Adipocyte (in vitro differentiated cells): ENCODE measurements at regions not wholly inside any gene's neighbourhood (a gene's known extent, or its start where the extent isn't known, plus 50 kb on each side); places are given as distances from the start of the nearest gene placed in this dataset.

Experiments used
- DNase-seq: peaks from one replicate; pipeline ENCODE4 v3.0.0-alpha.2; 2015; ENCODE audit warnings: low read depth
- H3K27me3 ChIP-seq: replicated peaks from 2 replicates; pipeline ENCODE4 v1.7.0; 2013; ENCODE audit warnings: mild to moderate bottlenecking, low read length, moderate library complexity; ENCODE audit not compliant: control insufficient read depth, insufficient read depth
- H3K36me3 ChIP-seq: 2 replicates; pipeline ENCODE4 v1.7.0; 2013; ENCODE audit warnings: low read length, mild to moderate bottlenecking, moderate library complexity; ENCODE audit not compliant: control insufficient read depth, insufficient read depth, severe bottlenecking
- H3K4me1 ChIP-seq: 2 replicates; pipeline ENCODE4 v1.7.0; 2013; ENCODE audit warnings: mild to moderate bottlenecking, low read length, moderate library complexity; ENCODE audit not compliant: control insufficient read depth, insufficient read depth
- H3K4me3 ChIP-seq: 2 replicates; pipeline ENCODE4 v1.7.0; 2013; ENCODE audit warnings: mild to moderate bottlenecking, low read length, moderate library complexity
- H3K9ac ChIP-seq: 2 replicates; pipeline ENCODE4 v1.7.0; 2013; ENCODE audit warnings: mild to moderate bottlenecking, low read length, moderate library complexity
- H3K9me3 ChIP-seq: 2 replicates; pipeline ENCODE4 v1.7.0; 2013; ENCODE audit warnings: mild to moderate bottlenecking, low read length, moderate library complexity; ENCODE audit not compliant: control insufficient read depth

- H3K9ac ChIP-seq, result no peak overlapping the region
- no peaks in the 10 kb centered on the region for H3K36me3 ChIP-seq
- H3K27me3 ChIP-seq, result no peaks in the 10 kb centered on the region
- no peak overlapping the region for H3K4me3 ChIP-seq
- peaks cover 13% of the 10 kb centered on the region for H3K4me1 ChIP-seq
- DNase-seq, result no peak
- no peaks in the 10 kb centered on the region for H3K9me3 ChIP-seq
These were observed 130.0 kb upstream of the BMP5 start for GRCh38 chr6:56005426-56005825.

DNA sequence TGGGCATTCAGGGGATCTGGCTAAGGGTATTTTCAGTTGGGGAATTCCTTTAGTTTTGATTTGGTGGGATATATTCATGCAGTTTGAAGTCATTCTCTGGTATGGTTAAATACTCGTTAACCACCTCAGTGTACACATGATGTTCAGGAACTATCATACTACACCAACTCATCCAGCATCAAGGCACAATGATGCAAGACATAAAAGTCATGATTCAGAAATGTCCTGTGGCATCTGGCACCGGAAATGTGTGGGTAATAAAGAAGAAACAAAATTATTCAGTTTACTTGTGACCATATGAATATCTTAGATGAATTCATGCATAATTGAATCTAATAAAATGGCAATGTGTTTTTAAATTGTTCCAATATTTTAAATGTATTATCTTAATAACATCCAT is 129.0 kb upstream of the BMP5 start:
- DNase-seq, result peak; percentile 36
- Histone ChIP-seq H3K27me3 (no peaks in the 10 kb centered on the region), H3K9ac (no peak overlapping the region), H3K36me3 (no peaks in the 10 kb centered on the region), H3K4me1 (peaks cover 13% of the 10 kb centered on the region), H3K4me3 (no peak overlapping the region), H3K9me3 (no peaks in the 10 kb centered on the region)

DNA sequence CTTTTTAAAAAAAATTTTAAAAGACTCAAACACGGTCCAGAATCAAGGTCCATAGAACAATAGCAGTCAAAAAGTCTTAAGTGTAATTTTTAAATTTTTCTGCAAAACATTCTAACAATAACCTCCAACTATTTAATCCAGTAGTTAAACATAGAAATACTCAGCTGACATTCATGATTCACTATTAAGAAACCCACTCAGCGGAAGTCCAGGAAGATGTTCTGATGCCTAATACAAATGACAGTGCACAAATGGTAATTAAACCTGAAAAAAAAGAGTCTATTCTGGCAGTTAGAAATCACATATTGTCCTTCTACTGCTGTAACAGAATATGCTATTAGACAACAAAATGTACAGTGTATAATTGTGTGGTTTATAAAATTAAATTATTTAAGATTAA is 128.2 kb upstream of the BMP5 start:
- Histone ChIP-seq H3K4me3 (no peak overlapping the region), H3K27me3 (no peaks in the 10 kb centered on the region), H3K9me3 (no peaks in the 10 kb centered on the region), H3K9ac (no peak overlapping the region), H3K36me3 (no peaks in the 10 kb centered on the region), H3K4me1 (peaks cover 13% of the 10 kb centered on the region)
- DNase-seq, result no peak

DNA sequence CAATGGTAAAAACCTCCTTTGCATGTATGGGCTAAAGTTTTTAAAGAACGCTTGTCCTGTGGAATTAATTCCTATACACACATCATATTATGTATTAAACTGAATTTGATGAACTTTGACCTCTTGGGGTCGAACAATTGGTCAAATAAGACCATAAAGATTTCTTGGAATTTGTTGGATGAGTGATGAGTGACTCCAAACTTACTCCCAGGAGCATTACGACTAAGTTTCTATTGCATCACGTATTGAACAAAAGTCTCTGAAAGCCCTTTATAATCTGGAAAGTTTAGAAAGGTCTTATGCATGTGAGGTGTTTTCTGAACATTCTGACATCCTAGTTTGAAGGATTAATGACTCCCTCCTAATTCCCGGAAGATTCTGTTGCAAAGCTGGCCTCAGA is 126.9 kb upstream of the BMP5 start:
- H3K4me3 ChIP-seq, result no peak overlapping the region
- H3K4me1 ChIP-seq, result peaks cover 13% of the 10 kb centered on the region
- no peaks in the 10 kb centered on the region for H3K36me3 ChIP-seq
- no peak for DNase-seq
- H3K9ac ChIP-seq, result no peak overlapping the region
- H3K27me3 ChIP-seq, result no peaks in the 10 kb centered on the region
- H3K9me3 ChIP-seq, result no peaks in the 10 kb centered on the region

- Histone ChIP-seq H3K9me3 (peaks cover 5% of the 10 kb centered on the region), H3K4me3 (no peak overlapping the region), H3K9ac (no peak overlapping the region), H3K36me3 (no peaks in the 10 kb centered on the region), H3K4me1 (peaks cover 13% of the 10 kb centered on the region), H3K27me3 (no peaks in the 10 kb centered on the region)
- peak; percentile 53 for DNase-seq
These were observed 123.2 kb upstream of the BMP5 start for GRCh38 chr6:55998576-55998975.

DNA sequence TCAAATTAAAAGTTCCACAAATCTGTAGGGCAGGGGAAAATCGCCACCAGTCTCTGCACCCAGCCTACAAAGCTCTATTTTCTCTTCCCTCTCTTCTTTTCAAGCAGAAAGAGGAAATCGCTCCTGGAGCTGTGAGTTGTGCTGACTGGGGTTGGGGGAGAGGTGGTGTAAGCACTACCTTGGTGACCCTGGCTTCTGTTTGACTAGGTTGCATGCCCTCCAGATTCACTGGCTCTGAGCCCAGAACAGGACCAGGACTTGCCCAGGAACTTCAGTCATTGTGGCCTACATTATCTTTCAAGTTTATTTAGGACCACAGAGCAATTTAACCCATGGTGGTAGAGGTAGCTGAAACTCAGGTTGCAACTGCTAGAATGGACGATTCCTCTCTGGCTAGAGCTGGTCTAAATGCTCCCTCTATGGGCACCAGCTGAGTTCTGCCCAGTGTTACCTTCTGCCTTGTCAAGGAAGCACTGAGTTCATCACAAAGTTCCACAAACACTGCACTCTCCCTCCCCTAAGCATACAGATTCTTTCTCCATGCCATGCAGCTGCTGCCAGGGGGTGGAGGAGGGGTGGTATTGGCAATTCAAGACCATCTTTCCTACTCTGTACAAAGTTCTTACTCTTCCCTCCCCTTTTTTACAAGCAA is 122.0 kb upstream of the BMP5 start:
- Histone ChIP-seq H3K4me3 (no peak overlapping the region), H3K27me3 (no peaks in the 10 kb centered on the region), H3K36me3 (no peaks in the 10 kb centered on the region), H3K4me1 (peaks cover 6% of the 10 kb centered on the region), H3K9me3 (peaks cover 9% of the 10 kb centered on the region), H3K9ac (no peak overlapping the region)
- DNase-seq, result no peak

DNA sequence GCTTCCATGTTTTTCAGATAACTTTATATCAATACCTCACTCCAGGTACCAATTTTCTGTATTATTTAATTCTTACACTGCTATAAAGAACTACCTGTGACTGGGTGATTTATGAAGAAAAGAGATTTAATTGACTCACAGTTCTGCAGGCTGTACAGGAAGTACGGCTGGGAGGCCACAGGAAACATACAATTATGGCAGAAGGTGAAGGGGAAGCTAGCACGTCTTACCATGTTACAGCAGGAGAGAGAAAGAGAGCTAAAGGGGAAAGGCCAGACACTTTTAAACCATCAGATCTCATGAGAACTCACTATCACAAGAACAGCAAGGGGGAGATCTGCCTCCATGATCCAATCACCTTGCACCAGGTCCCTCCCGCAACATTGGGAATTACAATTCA is 119.1 kb upstream of the BMP5 start:
- Histone ChIP-seq H3K9ac (no peak overlapping the region), H3K36me3 (no peaks in the 10 kb centered on the region), H3K4me3 (no peak overlapping the region), H3K4me1 (no peaks in the 10 kb centered on the region), H3K9me3 (peaks cover 9% of the 10 kb centered on the region), H3K27me3 (no peaks in the 10 kb centered on the region)
- no peak for DNase-seq

- no peak overlapping the region for H3K4me3 ChIP-seq
- H3K4me1 ChIP-seq, result no peaks in the 10 kb centered on the region
- H3K9ac ChIP-seq, result no peak overlapping the region
- no peaks in the 10 kb centered on the region for H3K36me3 ChIP-seq
- H3K27me3 ChIP-seq, result no peaks in the 10 kb centered on the region
- peaks cover 9% of the 10 kb centered on the region for H3K9me3 ChIP-seq
- DNase-seq, result no peak
These were observed 118.0 kb upstream of the BMP5 start for GRCh38 chr6:55993418-55993817.

GRCh38 chr6:55992546-55992945 is 117.2 kb upstream of the BMP5 start:
- DNase-seq, result no peak
- no peaks in the 10 kb centered on the region for H3K4me1 ChIP-seq
- no peaks in the 10 kb centered on the region for H3K27me3 ChIP-seq
- H3K9ac ChIP-seq, result no peak overlapping the region
- no peak overlapping the region for H3K4me3 ChIP-seq
- H3K9me3 ChIP-seq, result peaks cover 9% of the 10 kb centered on the region
- no peaks in the 10 kb centered on the region for H3K36me3 ChIP-seq

GRCh38 chr6:55985309-55985708 is 109.9 kb upstream of the BMP5 start:
- peaks cover 6% of the 10 kb centered on the region for H3K4me1 ChIP-seq

GRCh38 chr6:55983861-55984260 is 108.5 kb upstream of the BMP5 start:
- Histone ChIP-seq H3K36me3 (no peaks in the 10 kb centered on the region), H3K9ac (no peak overlapping the region), H3K9me3 (peaks cover 5% of the 10 kb centered on the region), H3K4me1 (peaks cover 6% of the 10 kb centered on the region), H3K27me3 (no peaks in the 10 kb centered on the region), H3K4me3 (no peak overlapping the region)
- DNase-seq, result no peak

More at GRCh38 chr6:55985309-55985708, 109.9 kb upstream of the BMP5 start:
- H3K9ac ChIP-seq, result no peak overlapping the region
- peaks cover 5% of the 10 kb centered on the region for H3K9me3 ChIP-seq
- H3K4me3 ChIP-seq, result no peak overlapping the region
- no peaks in the 10 kb centered on the region for H3K36me3 ChIP-seq
- DNase-seq, result no peak
- H3K27me3 ChIP-seq, result no peaks in the 10 kb centered on the region

DNA sequence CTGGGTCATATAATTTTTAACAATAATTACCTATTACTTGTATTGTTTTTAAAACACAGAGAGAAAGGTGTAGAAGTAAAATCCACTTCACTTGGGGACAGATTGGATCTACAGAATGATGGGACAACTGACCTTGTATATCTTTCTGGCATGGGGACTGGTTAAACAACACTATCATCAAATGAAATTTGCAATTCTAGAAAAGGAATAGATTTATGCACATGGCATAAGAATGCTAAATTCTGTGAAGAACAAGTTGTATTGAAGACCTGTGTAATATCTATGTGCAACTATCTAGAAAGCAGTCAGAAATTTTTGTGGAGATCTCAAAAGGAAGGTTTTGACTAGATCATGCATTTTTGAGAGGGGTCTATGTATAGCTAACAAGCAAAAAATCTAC is 106.3 kb upstream of the BMP5 start:
- no peak overlapping the region for H3K9ac ChIP-seq
- H3K4me1 ChIP-seq, result peaks cover 6% of the 10 kb centered on the region
- H3K36me3 ChIP-seq, result no peaks in the 10 kb centered on the region
- no peaks in the 10 kb centered on the region for H3K27me3 ChIP-seq
- no peak for DNase-seq
- peaks cover 7% of the 10 kb centered on the region for H3K9me3 ChIP-seq
- H3K4me3 ChIP-seq, result no peak overlapping the region
